ENCODE measurements at regions not wholly inside any gene's neighbourhood (a gene's known extent, or its start where the extent isn't known, plus 50 kb on each side); places are given as distances from the start of the nearest gene placed in this dataset.
"Not testable (repeated sequence)": the region's sequence is repeated elsewhere in the genome, so short reads cannot be mapped to it uniquely, and the experiment has no call there.

- DNase-seq = no peak
These were observed 57.0 kb upstream of the MSN start for GRCh38 chrX:65610481-65610880.

- no peak for DNase-seq
These were observed 57.4 kb upstream of the MSN start for GRCh38 chrX:65610040-65610439.

- no peak for DNase-seq
These were observed 58.2 kb upstream of the MSN start for GRCh38 chrX:65609237-65609636.

GRCh38 chrX:65608026-65608425 is 59.4 kb upstream of the MSN start:
- no peak for DNase-seq

- DNase-seq = no peak
These were observed 60.2 kb upstream of the MSN start for GRCh38 chrX:65607070-65607742.

- DNase-seq = no peak
These were observed 65.3 kb upstream of the MSN start for GRCh38 chrX:65602221-65602560.

GRCh38 chrX:65601530-65602220 is 65.8 kb upstream of the MSN start:
- no peak for DNase-seq

GRCh38 chrX:65601126-65601525 is 66.3 kb upstream of the MSN start:
- DNase-seq = no peak

- DNase-seq = no peak
These were observed 65.5 kb upstream of the LAS1L start for GRCh38 chrX:65600106-65600505.

GRCh38 chrX:65598559-65599147 is 64.1 kb upstream of the LAS1L start:
- no peak for DNase-seq

- DNase-seq = no peak
These were observed 61.9 kb upstream of the LAS1L start for GRCh38 chrX:65596270-65597034.

- peak; percentile 78 for DNase-seq
These were observed 60.9 kb upstream of the LAS1L start for GRCh38 chrX:65595460-65595876.

- no peak for DNase-seq
These were observed 56.6 kb upstream of the LAS1L start for GRCh38 chrX:65591206-65591605.

GRCh38 chrX:65589304-65589703 is 54.7 kb upstream of the LAS1L start:
- DNase-seq = no peak

- no peak for DNase-seq
These were observed 54.2 kb upstream of the LAS1L start for GRCh38 chrX:65588795-65589194.

- DNase-seq = no peak
These were observed 53.3 kb upstream of the LAS1L start for GRCh38 chrX:65587616-65588526.

- DNase-seq = no peak
These were observed 51.9 kb upstream of the LAS1L start for GRCh38 chrX:65586491-65586890.

GRCh38 chrX:65585226-65585625 is 50.6 kb upstream of the LAS1L start:
- DNase-seq = not testable (repeated sequence)
